OCI-LY3 (cell line): ENCODE measurements at regions not wholly inside any gene's neighbourhood (a gene's known extent, or its start where the extent isn't known, plus 50 kb on each side); places are given as distances from the start of the nearest gene placed in this dataset.

Source experiments
- H2AFZ ChIP-seq: fragments of 200-600, 300-600 bp; shearing (Covaris generic); 2 replicates; pipeline ENCODE4 v1.6.0; 2014; ENCODE audit warnings: antibody characterized with exemption, low read depth, low read length
- H3K27ac ChIP-seq: fragments of 200-600, 300-600 bp; sonication (generic); 2 replicates; pipeline ENCODE4 v1.5.1; 2014; ENCODE audit warnings: mild to moderate bottlenecking, low read length, moderate library complexity, mixed read lengths
- H3K27me3 ChIP-seq: fragments of 200-600, 300-600 bp; sonication (generic); 2 replicates; pipeline ENCODE4 v1.6.1; 2014; ENCODE audit warnings: low read depth, low read length, mixed read lengths
- H3K36me3 ChIP-seq: fragments of 200-600, 300-600 bp; sonication (generic); replicated peaks from 2 replicates; pipeline ENCODE3; 2014; ENCODE audit warnings: low read depth, low read length, mixed read lengths
- H3K4me1 ChIP-seq: fragments of 300-600, 200-600 bp; sonication (generic); 2 replicates; pipeline ENCODE4 v1.6.1; 2014; ENCODE audit warnings: low read length, mixed read lengths
- H3K4me2 ChIP-seq: fragments of 200-600, 300-600 bp; sonication (generic); 2 replicates; pipeline ENCODE4 v1.6.1; 2014; ENCODE audit warnings: low read length, mixed read lengths
- H3K4me3 ChIP-seq: fragments of 300-600, 200-600 bp; sonication (generic); 2 replicates; pipeline ENCODE4 v1.5.1; 2014; ENCODE audit warnings: antibody characterized with exemption, mild to moderate bottlenecking, low read length, moderate library complexity
- H3K79me2 ChIP-seq: fragments of 300-600, 200-600 bp; shearing (Covaris generic); 2 replicates; pipeline ENCODE4 v1.6.1; 2014; ENCODE audit warnings: mild to moderate bottlenecking, low read length, mixed read lengths
- H3K9ac ChIP-seq: fragments of 300-600, 200-600 bp; shearing (Covaris generic); 2 replicates; pipeline ENCODE4 v1.6.0; 2014; ENCODE audit warnings: mild to moderate bottlenecking, low read length, moderate library complexity
- H3K9me3 ChIP-seq: fragments of 200-600, 300-600 bp; shearing (Covaris generic); 2 replicates; pipeline ENCODE4 v1.6.1; 2014; ENCODE audit warnings: low read length, mixed read lengths; ENCODE audit not compliant: insufficient read depth
- H4K20me1 ChIP-seq: fragments of 200-600, 300-600 bp; sonication (generic); 2 replicates; pipeline ENCODE4 v1.6.1; 2016; ENCODE audit warnings: low read length, mixed read lengths; ENCODE audit not compliant: insufficient read depth
- EZH2phosphoT487 ChIP-seq: fragments of 200-600 bp; shearing (Covaris generic); IDR thresholded peaks from 2 replicates; pipeline ENCODE4 v1.6.1; 2018; ENCODE audit warnings: antibody characterized with exemption, mixed run types, low read depth
- TF ChIP-seq, protein P1 (sequence below): fragments of 200-600, 300-600 bp; sonication (generic); IDR thresholded peaks from 2 replicates; pipeline ENCODE4 v1.5.1; 2014; ENCODE audit warnings: antibody characterized with exemption, low read length, low read depth

DNA sequence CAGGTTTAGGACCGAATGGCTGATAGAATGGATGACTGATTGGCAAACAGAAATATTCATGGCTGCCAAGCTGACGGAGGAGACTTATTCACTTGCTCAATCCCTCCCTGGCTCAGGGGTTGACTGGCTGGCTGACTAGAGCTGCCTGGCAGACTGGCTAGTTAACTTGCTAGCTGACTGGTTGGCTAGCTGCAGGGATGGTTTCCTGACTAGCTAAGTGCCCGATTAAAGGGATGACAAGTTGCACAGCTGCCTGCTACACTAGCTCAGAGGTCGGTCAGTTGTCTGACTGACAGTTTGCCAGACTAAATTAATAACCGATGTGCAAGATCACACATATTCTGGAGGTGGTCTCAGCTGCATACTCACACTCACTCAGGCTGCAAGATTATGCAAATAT is 1208.4 kb upstream of the CDH8 start:
- Histone ChIP-seq H4K20me1 (no peaks in the 10 kb centered on the region), H3K4me1 (no peaks in the 10 kb centered on the region), H2AFZ (no peak overlapping the region), H3K9me3 (no peaks in the 10 kb centered on the region), H3K36me3 (no peaks in the 10 kb centered on the region), H3K27ac (no peak overlapping the region), H3K9ac (no peak overlapping the region), H3K4me3 (no peak overlapping the region), H3K79me2 (no peaks in the 10 kb centered on the region), H3K4me2 (no peak overlapping the region), H3K27me3 (no peaks in the 10 kb centered on the region)
- TF ChIP-seq EZH2phosphoT487, result no peak
- TF ChIP-seq, protein P1, sequence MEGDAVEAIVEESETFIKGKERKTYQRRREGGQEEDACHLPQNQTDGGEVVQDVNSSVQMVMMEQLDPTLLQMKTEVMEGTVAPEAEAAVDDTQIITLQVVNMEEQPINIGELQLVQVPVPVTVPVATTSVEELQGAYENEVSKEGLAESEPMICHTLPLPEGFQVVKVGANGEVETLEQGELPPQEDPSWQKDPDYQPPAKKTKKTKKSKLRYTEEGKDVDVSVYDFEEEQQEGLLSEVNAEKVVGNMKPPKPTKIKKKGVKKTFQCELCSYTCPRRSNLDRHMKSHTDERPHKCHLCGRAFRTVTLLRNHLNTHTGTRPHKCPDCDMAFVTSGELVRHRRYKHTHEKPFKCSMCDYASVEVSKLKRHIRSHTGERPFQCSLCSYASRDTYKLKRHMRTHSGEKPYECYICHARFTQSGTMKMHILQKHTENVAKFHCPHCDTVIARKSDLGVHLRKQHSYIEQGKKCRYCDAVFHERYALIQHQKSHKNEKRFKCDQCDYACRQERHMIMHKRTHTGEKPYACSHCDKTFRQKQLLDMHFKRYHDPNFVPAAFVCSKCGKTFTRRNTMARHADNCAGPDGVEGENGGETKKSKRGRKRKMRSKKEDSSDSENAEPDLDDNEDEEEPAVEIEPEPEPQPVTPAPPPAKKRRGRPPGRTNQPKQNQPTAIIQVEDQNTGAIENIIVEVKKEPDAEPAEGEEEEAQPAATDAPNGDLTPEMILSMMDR, result no peak

DNA sequence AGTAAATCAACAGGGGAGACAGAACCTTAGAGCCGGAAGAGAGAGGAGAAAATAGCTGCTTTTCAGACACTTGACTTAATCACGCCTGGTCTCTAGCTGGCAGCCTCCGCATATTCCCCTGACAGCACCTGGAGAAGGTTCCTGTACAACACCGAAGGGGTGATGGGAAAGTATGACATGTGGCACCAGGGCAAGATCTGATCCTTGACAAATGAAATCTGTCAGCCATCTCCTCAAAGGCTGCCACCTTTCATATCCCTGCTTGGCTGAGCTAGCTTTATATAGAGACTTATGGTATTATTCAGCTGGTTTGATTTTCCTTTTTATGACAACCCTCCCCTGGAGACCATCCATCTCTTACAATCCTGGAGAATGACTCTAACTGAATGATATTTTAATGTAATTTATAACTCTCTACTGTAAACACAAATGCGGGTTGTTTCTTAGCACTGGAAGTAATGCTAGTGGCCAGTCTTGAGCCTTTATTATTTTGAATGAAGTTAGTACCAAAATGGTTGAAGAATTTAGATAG is 1205.3 kb upstream of the CDH8 start:
- Histone ChIP-seq H3K4me2 (no peak overlapping the region), H3K9ac (no peak overlapping the region), H3K4me1 (no peaks in the 10 kb centered on the region), H2AFZ (no peak overlapping the region), H3K27ac (no peak overlapping the region), H3K27me3 (no peaks in the 10 kb centered on the region), H3K36me3 (no peaks in the 10 kb centered on the region), H3K79me2 (no peaks in the 10 kb centered on the region), H3K9me3 (no peaks in the 10 kb centered on the region), H4K20me1 (no peaks in the 10 kb centered on the region), H3K4me3 (no peak overlapping the region)
- TF ChIP-seq, protein P1, result no peak
- TF ChIP-seq EZH2phosphoT487, result no peak

DNA sequence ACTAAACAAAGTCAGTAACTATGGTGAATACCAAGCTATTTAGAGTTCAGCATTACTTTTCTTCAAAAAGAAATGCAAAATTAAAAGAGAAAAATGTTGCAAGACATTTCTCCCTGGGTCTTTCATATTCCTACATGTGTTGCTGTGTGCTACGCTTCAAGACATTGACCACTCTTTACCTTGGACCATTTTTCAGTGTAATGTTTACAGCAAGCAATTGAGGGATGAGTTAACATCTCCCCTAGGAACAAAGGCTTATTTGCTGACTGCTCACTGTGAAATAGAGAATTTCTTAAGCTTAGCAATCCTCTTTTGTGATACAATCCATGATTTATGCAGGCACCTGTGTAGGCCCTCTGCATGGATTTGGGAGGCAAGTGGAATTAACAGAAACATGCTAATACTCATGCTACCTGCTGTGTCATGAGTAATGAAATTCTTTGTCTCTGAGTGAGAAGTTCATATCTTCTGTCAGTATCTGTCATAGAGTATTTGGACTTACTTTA is 1202.9 kb upstream of the CDH8 start:
- no peaks in the 10 kb centered on the region for H3K9me3 ChIP-seq
- no peak overlapping the region for H3K9ac ChIP-seq

DNA sequence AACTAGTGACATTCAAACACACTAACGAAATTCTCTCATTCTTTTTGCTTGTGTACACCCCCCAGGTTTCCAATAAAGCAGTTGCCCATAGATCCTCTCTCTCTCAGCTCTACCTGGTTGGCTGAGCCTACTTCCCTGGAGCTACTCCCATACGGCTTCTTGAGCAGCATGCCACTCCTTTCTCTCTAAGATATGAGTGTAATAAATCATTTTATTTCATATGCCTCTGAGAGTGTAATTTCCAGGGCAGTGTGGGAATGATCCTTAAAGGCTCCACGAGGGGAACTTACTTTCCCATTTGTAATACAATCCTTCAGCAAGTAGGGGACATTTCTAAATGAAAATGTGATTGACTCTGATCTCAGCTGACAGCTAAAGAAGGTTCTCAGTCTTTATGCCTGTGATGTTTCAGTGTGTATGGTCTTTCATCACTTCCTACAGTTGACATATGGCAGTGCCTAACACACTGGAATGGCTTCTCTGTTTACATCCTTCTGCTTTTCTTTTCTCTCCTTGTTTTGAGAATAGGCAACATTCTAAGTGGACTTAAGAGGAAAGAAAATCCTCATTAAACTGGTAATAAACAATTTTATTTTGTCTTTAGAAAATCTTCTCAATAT is 1194.3 kb upstream of the CDH8 start:
- H3K4me2 ChIP-seq, result no peak overlapping the region
- no peaks in the 10 kb centered on the region for H3K9me3 ChIP-seq
- H3K9ac ChIP-seq, result no peak overlapping the region
- no peaks in the 10 kb centered on the region for H3K27me3 ChIP-seq
- no peaks in the 10 kb centered on the region for H3K79me2 ChIP-seq
- H3K4me3 ChIP-seq, result no peak overlapping the region
- H3K36me3 ChIP-seq, result no peaks in the 10 kb centered on the region
- no peaks in the 10 kb centered on the region for H3K4me1 ChIP-seq
- no peaks in the 10 kb centered on the region for H4K20me1 ChIP-seq
- no peak for TF ChIP-seq EZH2phosphoT487
- TF ChIP-seq, protein P1, result no peak
- no peak overlapping the region for H2AFZ ChIP-seq
- no peak overlapping the region for H3K27ac ChIP-seq

More for the DNA sequence above, 1202.9 kb upstream of the CDH8 start:
- Histone ChIP-seq H3K4me2 (no peak overlapping the region), H3K36me3 (no peaks in the 10 kb centered on the region), H3K4me3 (no peak overlapping the region), H4K20me1 (no peaks in the 10 kb centered on the region), H3K4me1 (no peaks in the 10 kb centered on the region), H3K27me3 (no peaks in the 10 kb centered on the region), H3K79me2 (no peaks in the 10 kb centered on the region), H2AFZ (no peak overlapping the region), H3K27ac (no peak overlapping the region)
- TF ChIP-seq, protein P1, result no peak
- no peak for TF ChIP-seq EZH2phosphoT487
